ENCODE measurements at regions not wholly inside any gene's neighbourhood (a gene's known extent, or its start where the extent isn't known, plus 50 kb on each side); places are given as distances from the start of the nearest gene placed in this dataset.

- Histone ChIP-seq H3K27ac (no peak overlapping the region), H3K4me3 (replicated peaks in 1 of 3) (no peak overlapping the region), H3K4me1 (no peaks in the 10 kb centered on the region), H3K9me3 (no peaks in the 10 kb centered on the region), H3K27me3 (no peaks in the 10 kb centered on the region), H3K36me3 (no peaks in the 10 kb centered on the region)
- intact Hi-C loops (cut with DNase I) = no loop called here
- TF ChIP-seq CTCF (IDR thresholded peaks at IDR 0.05) = no peak
- TF ChIP-seq POLR2A (IDR thresholded peaks at IDR 0.05) = no peak
- 70 to 74% methylated on average over 4 of the region's 4 CpGs for WGBS, 2 donors
- DNase-seq = no peak
Measured at GRCh38 chr3:99542767-99543518, 95.5 kb upstream of the COL8A1 start.

GRCh38 chr3:99541181-99541580 lies 97.2 kb upstream of the COL8A1 start:
- H3K36me3 ChIP-seq = no peaks in the 10 kb centered on the region
- DNase-seq = no peak
- no peak overlapping the region for H3K27ac ChIP-seq
- H3K4me1 ChIP-seq = peaks cover 0 to 5% of the 10 kb centered on the region in 2 donors
- intact Hi-C loops (cut with DNase I) = no loop called here
- no peaks in the 10 kb centered on the region for H3K9me3 ChIP-seq
- no peak overlapping the region for H3K4me3 ChIP-seq (replicated peaks in 1 of 3)
- 92 to 94% methylated on average over 1 of the region's 1 CpG for WGBS, 2 donors
- TF ChIP-seq CTCF (IDR thresholded peaks at IDR 0.05) = no peak
- TF ChIP-seq POLR2A (IDR thresholded peaks at IDR 0.05) = no peak
- no peaks in the 10 kb centered on the region for H3K27me3 ChIP-seq

GRCh38 chr3:99537416-99537815 lies 101.0 kb upstream of the COL8A1 start:
- no peak overlapping the region for H3K27ac ChIP-seq
- H3K4me1 ChIP-seq = peaks cover 0 to 5% of the 10 kb centered on the region in 2 donors
- DNase-seq = no peak
- H3K27me3 ChIP-seq = no peaks in the 10 kb centered on the region
- H3K4me3 ChIP-seq (replicated peaks in 1 of 3) = no peak overlapping the region
- intact Hi-C loops (cut with DNase I) = no loop called here
- no peaks in the 10 kb centered on the region for H3K9me3 ChIP-seq
- WGBS, 2 donors = 66 to 89% methylated on average over 4 of the region's 4 CpGs
- TF ChIP-seq CTCF (IDR thresholded peaks at IDR 0.05) (no peak), POLR2A (IDR thresholded peaks at IDR 0.05) (no peak)
- H3K36me3 ChIP-seq = no peaks in the 10 kb centered on the region

GRCh38 chr3:99536555-99537314 lies 101.7 kb upstream of the COL8A1 start:
- 37 to 46% methylated on average over 2 of the region's 2 CpGs for whole genome bisulfite sequencing, 2 donors
- intact Hi-C loops (cut with DNase I) = no loop called here
- peaks cover 0 to 5% of the 10 kb centered on the region in 2 donors for H3K4me1 ChIP-seq
- no peak overlapping the region for H3K4me3 ChIP-seq (replicated peaks in 1 of 3)
- no peak overlapping the region for H3K27ac ChIP-seq
- H3K36me3 ChIP-seq = no peaks in the 10 kb centered on the region
- no peaks in the 10 kb centered on the region for H3K9me3 ChIP-seq
- no peak for DNase-seq
- no peaks in the 10 kb centered on the region for H3K27me3 ChIP-seq
- TF ChIP-seq CTCF (IDR thresholded peaks at IDR 0.05) = no peak
- no peak for TF ChIP-seq POLR2A (IDR thresholded peaks at IDR 0.05)
